ENCODE measurements at regions not wholly inside any gene's neighbourhood (a gene's known extent, or its start where the extent isn't known, plus 50 kb on each side); places are given as distances from the start of the nearest gene placed in this dataset.

DNA sequence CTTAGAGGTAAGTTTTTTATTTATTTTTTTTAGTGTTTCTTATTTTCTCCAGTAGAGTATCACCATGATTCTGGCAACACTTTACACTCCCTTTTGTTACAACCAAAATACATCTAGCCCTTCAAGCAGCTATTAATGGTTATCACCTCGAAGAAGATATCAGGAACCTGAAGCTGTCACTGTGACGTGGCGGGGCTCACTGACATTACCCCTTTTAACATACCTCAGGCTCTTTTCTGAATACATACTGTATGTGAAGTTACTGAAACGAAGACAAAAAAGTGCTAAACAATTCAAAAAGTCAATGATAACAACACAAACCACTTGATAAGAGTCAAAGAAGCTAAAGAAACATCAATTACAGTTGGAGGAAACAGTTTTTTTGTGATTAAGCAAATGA, 1218.7 kb downstream of the EFNB2 start (continued):
- TF ChIP-seq CTCF (IDR thresholded peaks at IDR 0.05 in 2 of 3, conservative IDR thresholded peaks at IDR 0.05 in 1 of 3; ENCODE audit: borderline replicate concordance in 1 of 3, insufficient read depth in 1 of 3, low read depth in 2 of 3, low read length in 2 of 3) = no peak
- TF ChIP-seq ATF3 (IDR thresholded peaks at IDR 0.05) = no peak
- no peak for TF ChIP-seq REST (IDR thresholded peaks at IDR 0.05; ENCODE audit: low read depth)
- no peak for TF ChIP-seq FOSL1 (IDR thresholded peaks at IDR 0.05; ENCODE audit: low read depth)
- no peak for TF ChIP-seq SIN3A (IDR thresholded peaks at IDR 0.05; ENCODE audit: low read depth)

GRCh38 chr13:105312906-105313305, 1222.6 kb downstream of the EFNB2 start:
- Histone ChIP-seq H3K9ac (ENCODE audit: low read length) (no peak overlapping the region), H3K27me3 (ENCODE audit: insufficient read depth, low read length) (no peaks in the 10 kb centered on the region), H3K79me2 (ENCODE audit: insufficient read depth, low read length) (no peaks in the 10 kb centered on the region), H3K9me2 (ENCODE audit: insufficient read depth) (no peaks in the 10 kb centered on the region), H3K4me1 (ENCODE audit: control insufficient read depth in 1 of 2, insufficient read depth in 2 of 2, low read length in 2 of 2) (no peaks in the 10 kb centered on the region), H3K27ac (ENCODE audit: low read depth, low read length) (no peak overlapping the region), H2AFZ (ENCODE audit: low read depth, low read length, poor library complexity, severe bottlenecking) (no peak overlapping the region), H4K20me1 (ENCODE audit: insufficient read depth) (no peaks in the 10 kb centered on the region), H3K9me3 (ENCODE audit: control insufficient read depth in 1 of 2, insufficient read depth in 1 of 2, low read depth in 1 of 2, low read length in 2 of 2) (no peaks in the 10 kb centered on the region), H3K36me3 (ENCODE audit: control insufficient read depth in 1 of 2, insufficient read depth in 2 of 2, low read length in 2 of 2) (no peaks in the 10 kb centered on the region), H3K4me2 (ENCODE audit: low read length) (no peak overlapping the region), H3K4me3 (replicated peaks in 1 of 2; ENCODE audit: low read depth in 1 of 2, low read length in 2 of 2) (no peak overlapping the region)
- no TSS peak for BruUV-seq (replicated peaks)
- RAD21 ChIA-PET (ENCODE audit: low non-redundant PET in 1 of 2, low total read pairs in 2 of 2, uncharacterized antibody in 2 of 2, unreplicated experiment in 2 of 2) = no interaction called here
- CTCF ChIA-PET = no interaction called here
- DNase-seq (ENCODE audit: low read depth, low spot score) = no peak
- intact Hi-C loops (cut with micrococcal nuclease) = no loop called here
- TF ChIP-seq FOSL1 (IDR thresholded peaks at IDR 0.05; ENCODE audit: low read depth) = no peak
- TF ChIP-seq EGR1 (IDR thresholded peaks at IDR 0.05; ENCODE audit: low read depth) = no peak
- TF ChIP-seq ATF3 (IDR thresholded peaks at IDR 0.05) = no peak
- TF ChIP-seq POLR2AphosphoS5 (IDR thresholded peaks at IDR 0.05; ENCODE audit: low read depth, low read length) = no peak
- TF ChIP-seq REST (IDR thresholded peaks at IDR 0.05; ENCODE audit: low read depth) = no peak
- no peak for TF ChIP-seq RAD21 (IDR thresholded peaks at IDR 0.05; ENCODE audit: low read depth)
- no peak for TF ChIP-seq SP1 (IDR thresholded peaks at IDR 0.05; ENCODE audit: low read depth)
- TF ChIP-seq JUND (IDR thresholded peaks at IDR 0.05) = no peak
- TF ChIP-seq MAX (IDR thresholded peaks at IDR 0.05) = no peak
- no peak for TF ChIP-seq SRF (IDR thresholded peaks at IDR 0.05; ENCODE audit: low read depth)
- no peak for TF ChIP-seq SIN3A (IDR thresholded peaks at IDR 0.05; ENCODE audit: low read depth)
- ATAC-seq = no peak
- POLR2A ChIA-PET = no interaction called here

Data from HCT116 (cell line).